Stimulated activated CD8-positive, alpha-beta memory T cell treated with anti-CD3 and anti-CD28 coated beads, Interleukin-7, amount 100 ng/mL, for 48 hours (primary cell): ENCODE measurements at regions not wholly inside any gene's neighbourhood (a gene's known extent, or its start where the extent isn't known, plus 50 kb on each side); places are given as distances from the start of the nearest gene placed in this dataset.
"Not testable (repeated sequence)": the region's sequence is repeated elsewhere in the genome, so short reads cannot be mapped to it uniquely, and the experiment has no call there.

Experiments used
- DNase-seq, 2 donors: peaks; one replicate each; pipeline ENCODE4 v3.0.0-alpha.2; 2020; ENCODE audit warnings: low read depth in 1 of 2; ENCODE audit errors: extremely low read depth in 1 of 2

DNA sequence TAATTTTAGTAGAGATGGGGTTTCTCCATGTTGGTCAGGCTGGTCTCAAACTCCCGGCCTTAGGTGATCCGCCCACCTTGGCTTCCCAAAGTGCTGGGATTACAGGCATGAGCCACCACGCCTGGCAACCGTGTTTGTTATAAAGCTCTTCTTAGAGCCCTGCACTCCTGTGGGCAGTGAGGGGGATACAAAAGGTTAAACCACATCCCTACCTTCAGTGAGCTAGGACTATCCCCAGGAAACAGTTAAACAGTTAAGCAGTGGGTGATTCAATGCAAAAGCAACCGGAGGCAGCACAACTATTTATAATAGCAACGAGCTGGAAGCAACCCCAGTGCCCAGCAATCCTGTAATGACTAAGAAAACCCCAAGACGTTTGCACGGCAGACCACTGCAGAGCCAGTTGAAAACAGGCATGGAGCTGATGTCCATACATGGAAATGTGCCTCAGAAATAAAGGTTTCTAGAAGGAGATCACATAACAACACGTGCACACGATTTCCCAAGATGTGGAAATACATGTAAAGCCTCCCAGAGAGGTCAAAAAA, 107.2 kb upstream of the LYZL2 start:
- DNase-seq, result peak in 1 of 2 donors; percentile 29

DNA sequence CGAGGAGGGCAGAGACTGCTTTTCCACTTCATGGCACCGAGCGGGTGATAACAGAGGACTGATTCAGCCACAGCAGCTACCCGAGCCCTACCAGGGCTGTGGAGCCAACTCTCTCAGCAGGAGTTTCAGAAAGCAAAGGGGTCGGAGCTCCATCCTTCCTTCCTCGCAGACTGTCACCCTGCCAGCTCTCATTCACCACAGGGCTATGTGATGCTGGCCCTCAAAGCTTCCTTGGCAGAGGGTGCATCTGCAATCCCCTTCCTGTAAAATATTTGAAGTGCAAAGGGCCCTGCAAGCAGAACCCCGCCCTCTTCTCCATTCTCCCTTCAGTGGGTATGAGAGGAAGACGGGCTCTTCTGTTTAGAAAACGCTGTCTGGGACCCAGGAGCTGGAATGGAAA, 105.3 kb upstream of the LYZL2 start:
- no peak for DNase-seq

DNA sequence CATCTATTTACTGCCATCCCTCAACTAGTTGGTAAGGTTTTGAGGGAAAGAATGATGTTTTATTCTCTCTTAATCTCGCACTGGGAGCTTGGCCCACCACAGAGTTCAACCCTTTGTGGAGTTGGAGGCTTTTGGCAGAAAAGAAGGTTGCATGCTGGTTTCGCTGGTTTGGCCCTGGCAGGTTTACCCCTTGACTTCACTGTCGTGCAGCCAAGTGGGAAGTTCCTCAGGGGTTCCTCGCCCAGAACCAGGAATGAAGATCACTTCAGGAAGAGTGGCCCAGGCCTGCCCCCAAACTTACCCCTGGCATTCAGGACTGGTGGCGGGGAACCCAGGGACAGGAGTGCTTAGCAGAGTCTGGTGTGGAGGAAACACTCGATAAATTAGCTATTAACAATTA, 103.1 kb upstream of the LYZL2 start:
- no peak for DNase-seq

DNA sequence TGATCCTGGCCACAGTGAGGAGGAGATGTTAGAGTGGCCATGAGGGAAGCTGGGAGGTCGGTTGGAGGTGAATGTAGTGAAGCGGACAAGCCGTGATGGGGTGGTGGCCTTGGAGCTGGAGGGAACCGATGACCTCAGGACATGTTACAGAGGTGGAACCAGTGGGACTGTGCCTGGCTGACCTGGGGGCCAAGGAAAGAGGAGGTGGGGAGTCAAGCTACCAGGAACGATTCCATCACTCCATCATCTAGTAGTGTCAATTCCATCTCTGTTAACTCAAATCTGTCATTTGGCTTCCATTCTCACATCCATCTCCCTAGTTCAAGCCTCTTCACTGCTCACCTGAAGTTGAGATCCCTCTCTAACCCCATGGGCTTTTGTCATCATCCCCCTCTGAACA, 102.4 kb upstream of the LYZL2 start:
- DNase-seq, result no peak

DNA sequence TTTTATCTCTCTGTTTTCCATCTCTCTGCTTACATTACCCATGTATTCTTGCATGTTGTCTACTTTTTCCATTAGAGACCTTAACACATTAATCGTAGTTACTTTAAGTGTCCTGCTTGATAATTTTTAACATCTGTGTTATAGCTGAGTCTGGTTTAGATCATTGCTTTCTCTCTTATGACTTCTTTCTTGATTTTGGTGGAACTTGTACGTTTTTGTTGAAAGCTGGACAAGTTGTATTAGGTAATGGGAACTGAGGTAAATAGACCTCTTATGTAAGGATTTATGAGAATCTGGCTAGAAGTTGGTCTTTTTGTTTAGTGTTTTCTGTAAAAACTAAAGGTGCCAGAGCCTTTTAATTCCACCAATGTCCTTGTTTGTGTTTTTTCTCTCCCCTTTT, 100.8 kb upstream of the LYZL2 start:
- DNase-seq, result no peak

DNA sequence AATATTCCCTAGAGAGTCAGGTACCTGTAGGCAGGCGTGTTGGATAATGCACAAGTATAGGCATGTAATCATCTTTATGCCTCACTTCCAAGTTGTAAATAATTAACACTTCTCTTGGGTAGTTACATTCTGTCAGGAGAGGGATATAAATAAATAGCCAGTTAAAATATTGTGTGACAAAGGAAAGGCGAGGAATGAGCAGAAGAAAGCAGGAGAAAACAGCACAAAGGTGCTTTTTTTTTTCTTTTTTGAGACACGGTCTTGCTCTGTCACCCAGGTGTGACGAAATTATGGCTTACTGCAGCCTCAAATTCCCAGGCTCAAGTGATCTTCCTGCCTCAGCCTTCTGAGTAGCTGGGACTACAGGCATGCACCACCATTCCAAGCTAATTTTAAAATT, 99.2 kb upstream of the LYZL2 start:
- no peak for DNase-seq

DNA sequence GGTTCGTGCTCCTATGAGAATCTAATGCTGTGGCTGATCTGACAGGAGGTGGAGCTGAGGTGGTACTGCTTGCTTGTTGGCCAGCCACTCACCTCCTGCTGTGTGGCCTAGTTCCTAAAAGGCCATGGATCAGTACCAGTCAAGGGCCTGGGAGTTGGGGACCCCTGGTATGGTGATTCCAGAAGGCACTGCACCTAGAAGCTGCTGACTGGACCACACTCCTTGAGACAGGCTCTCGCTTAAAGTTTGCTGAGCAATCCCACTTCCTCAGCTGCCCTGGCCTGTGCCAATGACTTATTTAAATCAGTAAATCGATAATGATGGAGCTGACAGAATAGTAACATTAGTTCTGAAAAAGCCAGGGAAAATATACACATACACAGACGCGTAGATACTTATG, 98.6 kb upstream of the LYZL2 start:
- no peak for DNase-seq

DNA sequence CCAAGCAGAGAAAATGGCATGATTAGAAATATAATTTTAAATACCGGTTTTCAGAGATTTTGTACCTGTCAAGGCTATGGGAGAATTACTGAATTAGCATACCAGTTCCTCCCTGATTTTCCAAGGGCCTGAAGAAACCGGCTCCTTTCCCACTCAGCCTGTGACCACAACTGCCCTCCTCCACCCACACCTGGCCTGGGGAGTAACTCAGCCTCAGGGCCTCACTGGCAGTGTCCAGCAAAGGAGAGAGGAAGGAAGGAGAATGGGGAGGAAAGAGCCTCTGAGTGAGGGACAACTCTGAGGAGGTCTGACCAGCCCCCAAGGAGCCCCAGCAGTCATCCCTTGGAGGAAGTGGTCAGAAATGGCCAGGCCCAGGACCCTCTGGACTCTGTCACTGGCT, 98.0 kb upstream of the LYZL2 start:
- DNase-seq, result no peak

DNA sequence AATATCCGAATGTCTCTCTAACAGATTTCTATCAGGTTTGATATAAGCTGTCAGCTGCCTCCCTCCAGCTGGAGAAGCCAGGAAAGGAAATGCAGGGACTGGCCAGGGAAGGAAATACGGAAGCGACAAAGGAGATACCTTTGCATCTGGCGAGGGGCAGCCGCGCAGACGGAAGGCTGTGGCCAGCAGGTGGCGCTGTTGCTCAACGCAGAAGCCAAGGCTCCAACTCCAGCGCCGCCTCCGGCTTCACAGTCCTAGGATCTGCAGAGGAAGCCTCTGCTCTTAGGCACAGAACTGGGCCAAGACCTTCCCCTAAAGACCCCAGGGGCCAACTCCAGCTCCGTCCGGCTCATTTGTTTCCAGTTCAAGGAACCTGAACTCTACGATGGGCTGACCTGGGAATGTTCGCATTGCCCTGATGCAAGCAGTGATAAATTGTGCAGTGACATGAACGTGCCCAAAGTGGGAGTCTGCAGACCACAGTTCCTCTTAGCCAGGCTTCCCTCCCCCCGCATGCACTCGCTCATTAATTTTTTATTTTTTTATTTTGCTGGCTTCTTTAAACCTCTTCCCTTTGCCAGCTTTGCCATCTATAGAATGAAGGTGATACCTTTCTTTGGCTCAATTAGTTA, 97.3 kb upstream of the LYZL2 start:
- peak; percentile 50 to 64 for DNase-seq

DNA sequence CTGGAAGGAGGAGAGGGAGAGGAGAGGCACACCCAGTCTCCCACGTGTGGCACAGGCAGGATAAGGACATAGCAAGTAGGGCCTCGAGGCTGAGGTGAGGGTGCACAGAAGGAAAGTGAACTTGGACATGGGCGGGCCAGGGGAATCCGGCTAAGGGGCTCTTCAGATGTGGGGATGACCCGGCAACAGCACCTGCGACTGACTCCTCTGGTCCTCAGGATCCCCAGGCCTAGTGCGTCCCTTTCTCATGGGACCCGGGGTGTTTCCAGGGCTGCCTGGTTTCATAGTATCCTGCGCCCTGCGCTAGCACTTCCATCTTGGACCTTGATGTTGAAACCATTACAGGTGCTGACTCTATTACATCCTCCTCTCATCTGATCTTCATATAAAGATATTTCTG, 96.1 kb upstream of the LYZL2 start:
- no peak for DNase-seq

DNA sequence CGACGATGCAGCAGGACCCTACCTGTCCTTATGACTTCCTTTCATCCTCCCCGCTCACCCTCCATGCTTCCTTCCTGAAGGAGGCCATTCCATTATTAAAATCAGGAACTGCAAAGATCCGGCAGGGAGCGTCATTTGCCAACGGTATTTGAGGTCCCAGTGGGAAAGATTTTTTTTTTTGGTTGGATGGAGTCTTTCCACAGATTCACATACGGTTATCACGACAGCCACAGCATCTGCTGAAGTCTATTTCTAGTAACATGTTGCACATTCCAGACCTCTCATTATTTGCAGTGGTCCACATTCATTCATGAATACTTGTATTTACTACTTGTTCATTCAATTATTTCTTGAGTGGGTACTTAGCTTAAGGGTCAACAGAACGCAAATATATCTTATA, 94.7 kb upstream of the LYZL2 start:
- no peak for DNase-seq

DNA sequence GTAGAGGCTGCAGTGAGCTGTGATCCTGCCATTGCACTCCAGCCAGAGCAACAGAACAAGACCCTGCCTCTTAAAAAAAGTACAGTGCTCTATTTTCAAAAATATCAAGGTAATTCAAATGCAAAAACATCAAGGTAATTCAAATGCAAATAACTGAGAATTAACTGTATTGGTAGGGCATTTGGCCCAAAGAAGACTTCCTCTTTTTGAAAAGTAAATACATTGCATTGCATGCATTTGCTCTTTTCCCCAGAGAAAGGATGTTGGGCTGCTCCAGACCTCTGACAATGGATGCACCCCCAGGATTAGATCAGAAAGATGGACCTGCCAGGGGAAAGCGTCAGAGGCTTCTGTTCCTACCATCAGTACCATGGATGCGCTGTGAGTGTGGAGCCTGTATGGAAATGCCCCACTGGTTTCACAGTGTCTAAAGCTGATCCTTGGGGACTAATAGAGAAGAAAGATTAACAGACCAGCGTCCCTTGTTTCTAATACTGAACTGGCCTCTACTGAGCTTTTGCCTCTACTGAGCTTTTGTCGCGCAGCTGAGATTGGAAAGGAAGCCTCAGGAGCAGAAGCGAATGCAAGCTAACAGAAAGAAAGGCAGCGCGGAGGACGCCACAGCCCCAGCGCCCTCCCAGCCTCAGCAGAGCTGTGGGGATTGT, 93.5 kb upstream of the LYZL2 start:
- no peak for DNase-seq

DNA sequence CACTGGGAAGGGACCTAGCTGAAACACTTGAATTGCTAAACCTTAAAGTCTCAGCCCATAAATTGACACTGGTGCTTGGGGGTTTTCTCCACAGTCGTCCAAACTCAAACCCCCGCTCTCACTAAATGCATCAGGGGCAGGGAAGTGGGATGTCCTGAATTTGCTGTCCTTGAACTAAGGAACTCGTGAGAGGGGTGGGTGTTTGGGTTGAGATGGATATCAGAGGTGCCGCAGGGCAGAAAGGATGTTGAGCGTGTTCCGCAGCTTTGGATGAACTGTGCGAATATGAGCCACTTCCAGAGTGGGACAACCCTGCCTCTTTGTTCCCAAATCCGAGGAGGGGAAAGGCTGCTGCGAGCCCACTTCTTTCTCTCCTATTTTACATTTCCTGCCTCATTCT, 90.3 kb upstream of the LYZL2 start:
- no peak for DNase-seq

DNA sequence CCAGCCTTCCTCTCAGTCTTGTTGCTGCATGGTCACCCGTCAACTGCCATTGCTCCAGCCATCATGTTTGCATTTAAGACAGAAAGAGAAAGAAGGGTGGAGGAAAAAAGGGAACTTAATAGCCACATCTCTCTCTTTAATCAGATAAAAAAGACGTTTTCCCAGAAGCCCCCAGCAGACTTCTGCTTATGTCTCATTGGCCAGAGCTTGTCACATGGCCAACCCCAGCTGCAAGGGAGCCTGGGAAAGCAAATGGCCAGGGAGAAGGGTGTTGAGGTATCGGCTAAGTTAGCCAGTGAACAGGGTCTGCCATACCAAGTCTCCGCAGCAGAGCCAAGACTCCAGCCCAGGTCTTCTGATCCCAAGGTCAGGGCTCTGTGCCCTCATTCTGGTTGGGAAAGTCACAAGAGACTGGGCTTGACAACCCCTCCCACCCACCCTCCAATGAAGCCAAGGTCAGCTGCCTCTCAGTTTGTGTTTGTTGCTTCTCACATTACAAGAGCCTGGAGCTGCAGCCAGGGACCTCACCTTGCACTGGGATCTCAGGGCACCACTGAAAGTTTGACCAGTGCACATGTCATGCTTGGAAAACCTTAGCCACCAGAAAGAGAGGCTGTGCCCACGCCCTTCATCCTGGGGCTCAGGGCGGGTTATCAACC, 80.3 kb upstream of the LYZL2 start:
- DNase-seq, result no peak

DNA sequence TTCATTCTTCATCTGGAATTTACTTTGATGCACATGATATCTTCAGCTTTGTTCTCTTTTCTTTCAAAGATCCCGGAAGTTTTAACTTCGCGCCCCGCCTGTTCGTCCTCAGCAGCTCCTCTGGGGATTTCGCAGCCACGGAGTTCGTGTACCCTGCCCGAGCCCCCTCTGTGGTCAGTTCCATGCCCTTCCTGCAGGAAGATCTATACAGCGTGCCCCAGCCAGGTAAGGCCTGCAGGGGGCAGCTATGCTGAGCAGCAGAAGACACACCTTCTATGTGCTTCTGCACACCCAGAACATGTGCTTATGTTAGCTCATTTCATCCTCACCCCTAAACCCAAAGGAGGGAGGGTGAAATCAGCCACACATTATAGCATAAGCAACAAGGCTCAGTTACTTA, 79.7 kb upstream of the LYZL2 start:
- DNase-seq, result no peak

DNA sequence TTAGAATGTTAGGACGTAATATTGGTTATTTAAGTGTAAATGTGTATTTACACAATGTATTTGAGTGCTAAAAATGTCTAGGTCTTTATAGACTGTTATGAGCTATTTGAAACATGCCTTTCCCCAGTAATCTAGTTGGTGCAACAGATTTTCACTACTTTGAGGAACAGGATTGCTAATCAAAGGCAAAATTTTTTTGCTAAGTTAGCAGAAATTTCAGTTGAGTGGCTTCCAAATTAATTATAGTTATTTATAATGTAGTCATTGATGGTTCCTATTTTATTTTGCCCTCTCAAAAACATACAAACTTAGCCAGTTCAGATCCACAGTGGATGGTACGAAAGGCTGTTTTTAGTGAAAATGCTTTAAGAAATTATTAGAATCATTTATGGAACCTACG, 78.7 kb upstream of the LYZL2 start:
- DNase-seq, result no peak

DNA sequence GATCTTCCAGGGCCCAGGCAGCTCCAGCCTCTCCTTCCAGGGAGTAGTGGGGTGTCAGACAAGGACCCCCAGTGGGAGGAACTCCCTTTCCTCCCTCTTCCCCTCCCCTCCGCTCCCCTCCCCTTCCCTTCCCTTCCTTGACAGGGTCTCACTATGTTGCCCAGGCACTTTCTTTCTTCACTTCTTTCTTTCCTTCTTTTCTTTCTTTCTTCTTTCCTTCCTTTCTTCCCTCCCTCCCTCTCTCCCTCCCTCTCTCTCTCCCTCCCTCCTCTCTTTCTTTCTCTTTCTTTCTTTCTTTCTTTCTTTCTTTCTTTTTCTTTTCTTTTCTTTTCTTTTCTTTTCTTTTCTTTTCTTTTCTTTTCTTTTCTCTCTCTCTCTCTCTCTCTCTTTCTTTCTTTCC, 76.6 kb upstream of the LYZL2 start:
- not testable (repeated sequence) for DNase-seq

DNA sequence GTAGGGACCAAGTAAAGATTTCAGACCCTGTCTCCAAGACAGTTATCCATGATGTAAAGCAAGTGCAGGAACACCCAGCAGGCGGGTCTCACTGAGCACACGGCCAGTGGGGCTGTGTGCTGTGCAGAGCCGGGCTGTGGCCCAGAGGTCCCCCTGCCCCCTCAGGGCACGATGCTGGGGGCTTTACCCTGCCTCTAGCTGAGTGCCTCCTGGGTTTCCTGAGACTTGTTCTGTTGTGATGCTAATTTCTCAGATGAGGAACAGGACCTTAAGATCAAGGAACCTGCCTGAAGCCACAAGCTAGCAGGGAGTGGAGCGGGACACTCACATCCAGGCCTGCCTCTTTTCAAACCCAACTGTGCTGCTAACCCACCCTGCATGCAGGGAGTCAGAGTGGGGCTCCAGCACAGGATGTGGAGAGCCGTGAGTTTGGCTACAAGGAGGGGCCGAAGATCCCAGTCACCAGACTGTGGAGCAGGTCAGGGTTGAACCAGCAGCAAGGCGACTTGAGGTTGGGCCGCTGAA, 76.1 kb upstream of the LYZL2 start:
- DNase-seq, result no peak

DNA sequence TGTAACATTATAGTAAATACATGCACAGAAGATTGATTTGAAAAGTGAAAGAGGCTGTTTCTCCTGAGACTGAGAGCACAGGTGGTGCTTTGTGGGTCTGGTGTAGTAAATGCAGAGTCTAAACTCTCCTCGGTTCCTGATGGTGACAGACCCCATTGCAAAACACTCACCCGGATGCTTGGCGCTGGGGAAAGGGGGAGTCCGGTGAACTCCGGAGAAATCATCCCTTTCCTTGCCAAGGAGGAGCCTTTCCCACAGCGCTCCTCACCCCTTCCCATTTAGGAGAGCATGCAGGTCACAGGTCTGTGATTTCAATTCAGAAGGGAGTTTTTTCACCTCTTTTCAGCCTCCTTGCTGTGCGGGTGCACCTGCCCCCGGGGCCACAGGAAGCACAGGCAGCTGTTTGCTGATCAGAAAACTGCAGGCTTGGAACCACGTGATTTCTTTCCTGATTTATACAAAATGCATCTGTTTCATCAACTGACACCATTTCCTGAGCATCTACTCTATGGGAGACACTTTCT, 75.6 kb upstream of the LYZL2 start:
- no peak for DNase-seq

DNA sequence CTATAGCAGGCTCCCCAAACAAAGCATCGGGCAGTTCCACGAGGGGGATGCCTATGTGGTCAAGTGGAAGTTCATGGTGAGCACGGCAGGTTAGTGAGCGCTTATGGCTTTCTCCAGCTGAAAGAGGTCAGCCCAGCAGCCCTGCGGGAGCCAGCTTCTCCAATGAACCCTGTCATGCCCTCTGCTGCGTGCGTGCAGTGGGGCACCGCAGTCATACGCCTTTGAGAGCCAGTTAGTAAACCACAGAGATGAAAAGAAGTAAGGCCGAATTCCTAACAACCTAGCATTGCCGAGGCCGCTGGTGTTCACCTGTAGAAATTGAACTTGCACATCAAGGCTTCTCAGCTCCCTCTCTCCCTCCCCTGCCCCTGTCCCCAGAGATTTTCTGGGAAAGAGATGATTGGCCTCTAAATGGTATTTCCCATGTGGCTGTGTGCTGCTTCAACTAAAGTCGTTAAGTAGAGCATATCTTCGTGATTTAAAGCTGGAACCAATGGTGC, 75.1 kb upstream of the LYZL2 start:
- DNase-seq, result not testable (repeated sequence)

DNA sequence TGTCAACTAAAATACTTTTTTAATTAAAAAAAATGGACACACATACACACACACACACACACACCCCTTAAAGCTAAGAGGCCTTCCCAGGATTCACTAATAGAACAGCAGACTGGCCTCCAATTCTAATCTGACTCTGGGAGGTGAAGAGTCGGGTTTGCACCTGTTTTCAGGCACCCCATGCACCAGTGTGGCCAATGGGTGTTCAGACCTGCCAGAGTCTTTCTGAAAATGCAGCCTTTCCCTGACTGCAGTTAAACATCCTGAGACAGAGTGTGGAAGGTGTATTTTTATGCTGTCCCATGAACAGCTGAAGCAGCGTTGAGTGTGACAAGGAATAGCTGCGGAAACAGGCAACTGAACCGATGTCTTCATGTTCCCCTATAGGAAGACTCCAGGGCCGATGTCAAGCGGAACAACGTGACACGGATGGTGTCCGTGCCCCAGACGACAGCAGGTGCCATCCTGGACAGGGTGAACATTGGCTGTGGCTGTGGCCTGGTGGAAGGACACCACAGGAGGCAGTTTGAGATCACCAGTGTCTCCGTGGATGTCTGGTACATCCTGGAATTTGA, 74.6 kb upstream of the LYZL2 start:
- DNase-seq, result no peak
